GM19468 (cell line): ENCODE measurements at regions not wholly inside any gene's neighbourhood (a gene's known extent, or its start where the extent isn't known, plus 50 kb on each side); places are given as distances from the start of the nearest gene placed in this dataset.
"Not testable (repeated sequence)": the region's sequence is repeated elsewhere in the genome, so short reads cannot be mapped to it uniquely, and the experiment has no call there.

ENCODE experiments used
- ATAC-seq: cut with Tn5 transposase; IDR thresholded peaks from one replicate; pipeline ENCODE4 v1.9.1; 2021; ENCODE audit warnings: mild to moderate bottlenecking, moderate library complexity, moderate number of reproducible peaks; ENCODE audit not compliant: unreplicated experiment; ENCODE audit errors: extremely low read depth

DNA sequence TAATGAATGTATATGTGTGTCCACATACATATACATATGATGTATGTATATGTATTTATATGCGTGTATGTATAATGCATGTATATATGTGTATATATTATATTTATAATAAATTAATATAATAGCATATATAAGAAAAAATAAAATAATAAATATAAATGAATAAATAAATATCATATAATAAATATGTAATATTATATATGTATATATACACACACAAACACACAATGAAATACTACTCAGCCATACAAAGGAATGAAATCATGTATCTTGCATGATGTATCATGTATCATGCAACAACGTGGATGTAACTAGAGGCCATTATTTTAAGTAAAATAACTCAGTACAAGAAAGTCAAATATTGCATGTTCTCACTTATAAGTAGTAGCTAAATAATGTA is 788.7 kb upstream of the CHORDC1 start:
- no peak for ATAC-seq

- no peak for ATAC-seq
Measured at GRCh38 chr11:91005458-91005857, 782.6 kb upstream of the CHORDC1 start.

DNA sequence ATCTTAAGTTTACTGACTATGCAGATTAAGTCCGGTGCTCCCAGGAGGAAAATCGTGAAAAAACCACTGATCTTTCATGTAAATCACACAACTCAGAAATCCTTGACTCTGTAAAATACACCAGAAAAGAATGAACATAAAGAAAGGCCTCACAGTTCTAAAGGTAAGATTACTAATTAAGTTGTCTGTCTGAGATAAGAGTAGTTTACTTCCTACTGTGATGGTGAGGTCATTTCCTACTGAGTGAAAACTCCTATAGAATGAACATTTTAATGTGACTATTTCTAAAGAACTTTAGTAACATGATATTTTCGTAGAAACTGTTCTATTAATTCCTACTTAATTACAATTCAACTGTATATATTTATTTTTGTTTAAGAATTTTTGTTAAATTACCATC is 774.4 kb upstream of the CHORDC1 start:
- no peak for ATAC-seq

GRCh38 chr11:90972159-90972558 is 749.3 kb upstream of the CHORDC1 start:
- not testable (repeated sequence) for ATAC-seq

DNA sequence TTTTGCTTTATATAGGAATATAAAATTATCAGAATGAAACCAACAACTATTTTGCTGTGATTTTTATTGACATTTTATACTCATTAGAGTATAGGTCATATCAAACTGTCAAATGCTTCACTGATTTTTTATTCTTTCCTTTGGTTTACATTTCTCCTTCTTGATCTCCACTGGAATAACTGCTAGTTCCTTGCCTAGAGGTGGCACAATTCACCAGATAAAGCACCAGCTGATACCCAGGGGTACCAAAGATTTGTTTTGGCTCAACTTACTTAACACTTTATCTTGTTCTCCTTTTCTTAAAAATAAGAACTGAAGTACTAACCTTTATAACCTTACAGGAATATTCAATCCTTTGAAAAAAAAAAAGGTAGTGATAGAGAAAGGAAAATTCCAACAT is 725.1 kb upstream of the CHORDC1 start:
- ATAC-seq = no peak

GRCh38 chr11:90930252-90930651 is 707.4 kb upstream of the CHORDC1 start:
- ATAC-seq = no peak

GRCh38 chr11:90919332-90919731 is 696.5 kb upstream of the CHORDC1 start:
- ATAC-seq = no peak

GRCh38 chr11:90916706-90917105 is 693.9 kb upstream of the CHORDC1 start:
- ATAC-seq = no peak

DNA sequence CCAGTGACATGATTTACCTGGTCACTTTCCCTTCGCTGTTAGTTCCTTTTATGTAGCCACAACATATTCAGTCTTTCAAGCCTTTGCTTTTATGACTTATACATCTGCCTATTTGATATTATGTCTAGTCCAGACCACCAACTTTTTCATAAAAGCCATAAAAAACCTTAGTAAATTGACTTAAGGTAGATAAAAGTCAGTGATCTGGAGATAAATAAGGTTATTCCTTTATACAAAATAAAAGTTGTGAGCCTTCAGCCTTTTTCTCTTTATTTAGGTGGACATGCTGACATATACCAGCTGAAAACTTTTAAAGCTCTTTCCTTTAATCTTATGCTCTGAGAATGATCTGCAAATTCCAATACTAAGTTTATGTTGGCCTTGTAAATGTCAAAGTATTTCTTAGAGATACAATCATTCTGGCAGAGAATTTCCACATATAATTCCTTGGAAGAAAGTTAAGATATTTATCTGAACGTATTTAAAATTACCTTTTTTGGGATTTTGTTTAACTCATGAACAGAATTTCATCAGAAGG is 690.4 kb upstream of the CHORDC1 start:
- no peak for ATAC-seq

DNA sequence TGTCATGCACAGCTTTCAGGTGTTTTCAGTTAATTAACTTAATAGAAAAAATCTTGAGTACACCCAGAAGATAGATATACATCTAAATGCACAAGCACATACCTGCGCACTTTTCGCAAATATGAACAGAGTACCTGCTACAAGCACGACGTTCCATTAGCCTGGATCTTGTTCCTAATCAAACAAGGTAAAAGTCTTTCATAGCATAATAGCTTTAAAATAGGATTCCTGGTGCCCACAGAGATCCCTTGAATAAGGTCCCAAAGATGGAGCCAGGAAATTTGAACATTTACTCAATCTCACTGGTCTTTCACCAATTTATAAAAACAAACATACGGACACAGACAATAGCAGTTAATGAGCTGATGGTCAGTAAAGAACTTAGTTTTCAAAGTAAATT is 689.8 kb upstream of the CHORDC1 start:
- ATAC-seq = no peak

DNA sequence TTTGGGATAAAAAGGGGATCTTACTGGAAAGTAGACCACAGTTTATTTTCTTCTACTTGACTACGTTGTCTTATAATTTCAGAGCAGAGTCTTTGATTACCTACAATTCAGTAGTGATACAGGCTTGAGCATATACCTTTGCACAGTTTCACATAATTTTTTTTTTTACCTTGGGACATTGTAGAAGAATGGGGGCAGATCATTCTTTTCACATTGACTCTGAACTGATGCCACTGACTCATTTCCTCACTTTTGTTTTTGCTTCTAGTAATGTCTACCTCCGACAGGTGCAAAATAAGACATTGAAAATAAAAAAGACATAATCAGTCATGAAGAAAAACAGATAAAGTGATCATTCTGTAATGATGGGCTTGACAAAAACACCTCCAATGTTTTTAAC is 688.3 kb upstream of the CHORDC1 start:
- ATAC-seq = no peak

DNA sequence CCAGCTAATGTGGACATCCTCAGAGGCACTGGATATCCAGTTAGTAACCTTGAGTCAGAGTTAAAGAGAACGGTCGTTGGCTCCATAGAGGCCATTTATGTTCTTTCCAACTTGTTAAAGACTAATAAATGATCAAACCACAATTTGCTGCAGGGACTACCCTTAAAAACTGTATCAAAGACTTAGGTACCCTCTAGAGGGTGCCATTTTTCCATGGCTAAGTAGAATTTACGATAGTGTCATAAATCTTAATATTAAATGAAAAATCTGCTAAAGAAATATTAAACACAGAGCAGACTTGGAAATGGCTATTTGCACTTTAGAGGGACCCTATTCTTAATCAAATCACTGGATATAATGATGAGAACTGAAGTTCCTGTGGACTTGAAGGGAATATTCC is 685.2 kb upstream of the CHORDC1 start:
- ATAC-seq = no peak

DNA sequence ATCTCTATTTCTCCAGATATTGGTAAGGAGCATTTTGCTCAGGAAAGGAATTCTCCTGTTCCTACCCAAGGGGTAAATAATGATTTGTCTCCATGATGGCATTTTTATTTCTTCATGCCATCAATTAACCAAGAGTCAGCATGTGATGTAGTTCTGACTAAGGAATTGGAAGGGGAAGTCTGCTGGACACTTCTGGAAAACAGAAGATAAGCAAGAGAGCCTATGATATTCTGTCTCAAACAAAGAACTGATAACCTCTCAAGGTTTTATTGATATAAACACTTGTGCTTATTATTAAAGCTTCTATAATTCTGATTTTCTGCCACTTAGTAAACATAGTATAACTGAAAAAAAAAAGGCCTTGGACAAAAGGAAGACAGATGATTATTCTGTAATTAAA is 673.0 kb upstream of the CHORDC1 start:
- no peak for ATAC-seq

GRCh38 chr11:90890347-90890746 is 667.5 kb upstream of the CHORDC1 start:
- no peak for ATAC-seq

DNA sequence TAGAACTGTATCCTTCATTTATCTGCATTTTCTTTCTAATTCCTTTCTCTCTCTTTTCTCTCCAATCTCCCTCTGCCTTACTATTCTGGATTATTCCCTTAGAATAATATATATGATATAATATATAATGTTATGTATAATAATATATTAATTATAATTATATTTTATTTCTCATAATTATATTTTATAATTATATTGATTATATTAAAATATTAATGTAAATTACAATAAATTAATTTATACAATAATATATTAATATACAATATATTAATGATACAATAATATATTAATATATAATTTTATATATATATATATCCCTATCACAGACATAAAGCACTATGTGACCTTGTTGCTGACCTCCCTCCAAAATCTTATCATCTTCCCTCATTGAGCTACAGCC is 661.3 kb upstream of the CHORDC1 start:
- ATAC-seq = no peak

DNA sequence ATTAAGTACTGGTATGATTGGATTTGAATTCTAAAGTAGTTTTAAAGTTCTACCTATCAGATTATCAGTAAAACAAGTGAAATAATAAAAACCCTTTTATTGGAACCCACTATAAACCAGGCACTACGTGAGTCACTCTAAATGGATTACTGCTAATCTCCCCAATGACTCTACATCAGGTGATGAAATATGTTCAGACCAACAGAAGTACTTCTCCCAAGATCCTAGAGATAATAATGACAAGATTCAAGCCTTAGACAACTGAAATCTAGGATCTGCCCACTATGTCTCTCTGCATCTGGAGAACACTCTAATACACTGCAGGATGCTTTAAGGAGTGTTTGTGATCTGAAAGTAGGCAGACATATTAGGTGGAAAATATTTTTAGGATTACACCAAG is 652.1 kb upstream of the CHORDC1 start:
- ATAC-seq = no peak

- ATAC-seq = no peak
Measured at GRCh38 chr11:90874281-90874680, 651.4 kb upstream of the CHORDC1 start.

DNA sequence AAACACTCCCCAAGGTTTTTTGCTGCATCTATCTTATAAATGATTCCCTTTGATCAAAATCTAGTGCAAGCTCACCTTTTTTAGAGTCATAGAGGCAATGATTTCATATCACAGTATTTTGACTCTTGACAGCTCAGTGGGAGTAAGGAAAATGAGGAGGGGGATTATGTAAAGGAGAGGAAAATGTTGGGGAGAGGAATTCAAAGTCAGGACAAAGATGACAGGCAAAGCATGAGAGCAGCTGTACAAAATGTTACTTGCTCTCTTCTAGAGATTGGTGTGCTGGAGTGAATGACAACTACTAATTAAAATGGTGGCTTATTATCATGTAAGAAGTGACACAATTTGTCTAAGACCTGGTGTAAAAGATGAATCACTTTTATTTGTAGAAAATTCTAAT is 644.6 kb upstream of the CHORDC1 start:
- ATAC-seq = no peak

DNA sequence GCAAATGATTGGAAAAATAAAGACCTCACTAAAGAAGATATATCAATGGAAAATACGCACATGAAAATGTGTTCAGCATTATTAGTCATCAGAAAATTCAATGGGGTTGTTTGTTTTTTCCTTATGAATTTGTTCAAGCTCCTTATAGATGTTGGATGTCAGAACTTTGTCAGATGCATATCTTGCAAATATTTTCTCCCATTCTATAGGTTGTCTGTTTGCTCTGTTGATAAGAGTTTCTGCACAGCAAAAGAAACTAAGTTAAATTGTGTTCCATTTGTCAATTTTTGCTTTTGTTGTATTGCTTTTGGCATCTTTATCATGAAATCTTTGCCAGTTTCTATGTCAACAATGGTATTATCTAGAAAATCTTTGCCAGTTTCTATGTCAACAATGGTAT is 633.9 kb upstream of the CHORDC1 start:
- ATAC-seq = no peak

DNA sequence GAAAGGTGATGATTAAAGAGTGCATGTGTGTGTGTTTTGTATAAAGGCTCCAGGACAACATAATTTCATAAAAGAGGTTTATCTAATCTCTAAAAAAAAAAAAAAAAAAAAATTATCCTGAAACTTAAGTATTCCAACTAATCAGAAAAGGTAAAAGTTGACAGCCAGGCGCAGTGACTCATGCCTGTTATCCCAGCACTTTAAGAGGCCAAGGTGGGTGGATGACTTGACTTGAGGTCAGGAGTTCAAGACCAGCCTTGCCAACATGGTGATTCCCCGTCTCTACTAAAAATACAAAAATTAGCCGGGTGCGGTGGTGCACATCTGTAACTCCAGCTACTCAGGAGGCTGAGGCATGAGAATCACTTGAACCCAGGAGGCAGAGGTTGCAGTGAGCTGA is 632.7 kb upstream of the CHORDC1 start:
- no peak for ATAC-seq

GRCh38 chr11:90851196-90851595 is 628.3 kb upstream of the CHORDC1 start:
- no peak for ATAC-seq

DNA sequence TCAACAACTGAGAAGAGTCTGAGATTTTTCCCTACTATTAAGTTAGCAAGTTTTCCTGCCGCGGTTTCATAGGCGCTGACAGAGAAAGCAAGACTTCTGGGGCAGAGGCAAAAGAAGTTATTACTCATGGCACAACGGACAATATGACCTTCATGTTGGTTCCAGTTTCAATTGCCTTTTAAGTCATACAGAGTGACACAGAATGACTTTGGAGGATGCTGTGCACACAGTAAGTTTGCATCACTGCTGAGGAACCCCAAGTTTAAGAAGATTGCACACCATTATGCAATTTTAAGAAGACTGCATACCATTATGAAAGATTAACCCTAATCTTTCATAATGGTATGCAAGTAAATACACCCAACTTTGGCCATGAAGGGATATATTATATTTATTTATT is 626.5 kb upstream of the CHORDC1 start:
- ATAC-seq = no peak

DNA sequence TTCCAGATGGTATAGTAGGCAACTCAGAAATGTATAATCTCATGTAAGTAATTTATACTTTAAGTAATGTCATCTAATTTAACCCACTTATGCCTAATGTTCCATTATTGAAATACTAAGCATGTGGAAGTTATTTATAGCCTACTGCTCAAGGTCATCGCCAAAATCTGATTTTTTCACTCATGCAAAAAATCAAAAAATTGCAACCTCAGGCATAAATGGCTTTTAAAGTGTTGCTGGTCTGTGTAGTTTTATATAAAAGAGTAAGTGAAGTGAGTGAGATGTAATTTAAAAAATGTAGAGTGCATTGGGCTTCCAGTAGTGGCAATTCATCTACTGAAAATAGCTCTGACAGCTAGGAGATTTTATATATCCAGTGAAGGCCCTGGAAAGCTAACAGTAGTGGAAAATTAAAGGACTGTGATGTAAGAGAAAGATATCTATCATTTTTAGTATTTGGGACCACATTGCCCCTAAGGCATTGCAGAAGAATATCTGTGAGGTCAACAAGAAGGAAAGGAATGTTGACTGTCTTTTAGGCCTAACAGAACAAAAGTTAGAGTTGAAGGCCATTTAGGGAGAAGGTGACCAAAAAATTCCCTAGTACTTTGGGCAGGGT is 624.5 kb upstream of the CHORDC1 start:
- ATAC-seq = no peak
